HepG2 (cell line): ENCODE measurements at regions not wholly inside any gene's neighbourhood (a gene's known extent, or its start where the extent isn't known, plus 50 kb on each side); places are given as distances from the start of the nearest gene placed in this dataset.
A peak's percentile ranks its signal among the peaks of the same experiment; 100 is the strongest.

ENCODE experiments used
- ATAC-seq: fragments of 200-7000 bp; cut with Tn5 transposase; 3 replicates; pipeline ENCODE4 v1.9.1; 2020; ENCODE audit warnings: mild to moderate bottlenecking, moderate library complexity
- BruUV-seq: library from RNA; stranded (reverse); fragments of 400-500 nt; replicated peaks from 2 replicates; lab custom pipeline; 2021; lab: Mats Ljungman, UMichigan
- CTCF ChIA-PET: fragments of 300-600 bp; formaldehyde crosslinking; extraction: SDS; loops from one replicate; lab custom pipeline; 2021; ENCODE audit warnings: low total read pairs, inconsistent platforms, low intra/inter-chr PET ratio; lab: Yijun Ruan, JAX
- POLR2A ChIA-PET: fragments of 350-600 bp; sonication (Branson Sonifier 250); formaldehyde crosslinking; loops from one replicate; lab custom pipeline; 2020; ENCODE audit warnings: antibody characterized with exemption, inconsistent platforms; lab: Yijun Ruan, JAX
- DNase-seq: peaks from one replicate; pipeline ENCODE4 v3.0.0-alpha.2; 2015; ENCODE audit warnings: low spot score
- FAIRE-seq: peaks from 3 replicates; lab custom pipeline; 2011; peaks lifted over from hg19 to GRCh38; lab: Jason Lieb, UNC
- H2AFZ ChIP-seq: one replicate; pipeline ENCODE4 v1.6.1; 2011; ENCODE audit warnings: low read length, inconsistent platforms
- H3K27ac ChIP-seq: fragments of 300-600 bp; 3 replicates; pipeline ENCODE4 v1.8.0; 2011; ENCODE audit warnings: mixed run types, mild to moderate bottlenecking, mixed read lengths, low read length, inconsistent platforms; ENCODE audit not compliant: insufficient read depth; ENCODE audit errors: extremely low read length
- H3K27me3 ChIP-seq, 2 experiments: fragments of 200-600 bp in 1 of 2; 2 replicates in 1 of 2; 3 replicates in 1 of 2; pipeline versions ENCODE4 v1.6.0 to v1.8.0; 2011; ENCODE audit warnings: low read length in 2 of 2, mild to moderate bottlenecking in 2 of 2, moderate library complexity in 2 of 2, inconsistent platforms in 1 of 2; ENCODE audit not compliant: insufficient read depth in 2 of 2, control insufficient read depth in 1 of 2
- H3K36me3 ChIP-seq, 2 experiments: fragments of 200-600 bp in 1 of 2; replicated peaks in 1 of 2; 2 replicates in 1 of 2; 3 replicates in 1 of 2; pipeline versions ENCODE4 v1.5.1 to v1.8.0; 2011; ENCODE audit warnings: low read length in 2 of 2, inconsistent platforms in 1 of 2; ENCODE audit not compliant: insufficient read depth in 2 of 2, control insufficient read depth in 1 of 2
- H3K4me1 ChIP-seq: 2 replicates; pipeline ENCODE4 v1.5.1; 2012; ENCODE audit warnings: low read length, inconsistent platforms; ENCODE audit not compliant: insufficient read depth
- H3K4me2 ChIP-seq: 2 replicates; pipeline ENCODE4 v1.6.0; 2011; ENCODE audit warnings: low read depth, low read length, inconsistent platforms
- H3K4me3 ChIP-seq, 3 experiments: fragments of 200-600 bp in 1 of 3; sonication (generic), shearing (Covaris generic) in 1 of 3; replicated peaks in 1 of 3; 2 replicates each; pipeline ENCODE4 v1.5.1; 2011 to 2016; ENCODE audit warnings: low read length in 3 of 3, inconsistent platforms in 2 of 3, low read depth in 2 of 3, mild to moderate bottlenecking in 2 of 3, control low read depth in 1 of 3, mixed read lengths in 1 of 3; ENCODE audit not compliant: insufficient read depth in 1 of 3
- H3K79me2 ChIP-seq: one replicate; pipeline ENCODE4 v1.6.1; 2011; ENCODE audit warnings: low read length, inconsistent platforms; ENCODE audit not compliant: insufficient read depth
- H3K9ac ChIP-seq: 2 replicates; pipeline ENCODE4 v1.6.0; 2011; ENCODE audit warnings: mild to moderate bottlenecking, low read depth, low read length, inconsistent platforms; ENCODE audit not compliant: insufficient read depth
- H3K9me3 ChIP-seq: 2 replicates; pipeline ENCODE4 v1.5.1; 2012; ENCODE audit warnings: mild to moderate bottlenecking, low read length
- H4K20me1 ChIP-seq: 2 replicates; pipeline ENCODE4 v1.6.0; 2011; ENCODE audit warnings: inconsistent platforms, mild to moderate bottlenecking, low read length, moderate library complexity; ENCODE audit not compliant: insufficient read depth
- AHR ChIP-seq: IDR thresholded peaks from 2 replicates; pipeline ENCODE4 v1.6.1; 2018; ENCODE audit warnings: missing genetic modification reagents, missing compliant biosample characterization
- CEBPB ChIP-seq: IDR thresholded peaks from 2 replicates; pipeline ENCODE4 v1.6.1; 2011; ENCODE audit warnings: low read depth, low read length, improper control_type of control experiment, borderline replicate concordance
- CENPT ChIP-seq: sonication (generic); formaldehyde crosslinking; IDR thresholded peaks from 2 replicates; pipeline ENCODE4 v1.8.0; 2022; ENCODE audit warnings: low read depth, mild to moderate bottlenecking, moderate library complexity, missing genetic modification reagents
- FOSL2 ChIP-seq: sonication (generic); formaldehyde crosslinking; IDR thresholded peaks from 2 replicates; pipeline ENCODE4 v1.4.0; 2020; ENCODE audit warnings: missing genetic modification reagents
- HCFC1 ChIP-seq: fragments of 150-350 bp; IDR thresholded peaks from 2 replicates; pipeline ENCODE4 v1.6.1; 2014; ENCODE audit warnings: low read depth, low read length
- HMGA1 ChIP-seq: sonication (generic); formaldehyde crosslinking; conservative IDR thresholded peaks from 2 replicates; pipeline ENCODE4 v1.4.0; 2020; ENCODE audit warnings: missing genetic modification reagents
- MIXL1 ChIP-seq: IDR thresholded peaks from 2 replicates; pipeline ENCODE4 v1.6.1; 2016
- NCOA2 ChIP-seq: sonication (generic); formaldehyde crosslinking; IDR thresholded peaks from 2 replicates; pipeline ENCODE4 v1.8.0; 2022; ENCODE audit warnings: inconsistent platforms
- NFIB ChIP-seq: sonication (generic); formaldehyde crosslinking; IDR thresholded peaks from 2 replicates; pipeline ENCODE4 v1.9.0; 2021; ENCODE audit warnings: missing genetic modification reagents, mild to moderate bottlenecking, borderline replicate concordance
- PTBP1 ChIP-seq: fragments of 200-400 bp; formaldehyde crosslinking; IDR thresholded peaks from 2 replicates; pipeline ENCODE4 v1.6.1; 2018; ENCODE audit warnings: low read length, low read depth; ENCODE audit not compliant: poor library complexity, severe bottlenecking
- SAP130 ChIP-seq: IDR thresholded peaks from 2 replicates; pipeline ENCODE4 v1.6.1; 2016; ENCODE audit warnings: low read depth
- SIN3A ChIP-seq: IDR thresholded peaks from 2 replicates; pipeline ENCODE4 v1.6.1; 2011; ENCODE audit warnings: low read depth, mild to moderate bottlenecking, control low read depth, low read length, borderline replicate concordance
- SMAD9 ChIP-seq: sonication (generic); formaldehyde crosslinking; IDR thresholded peaks from 2 replicates; pipeline ENCODE4 v1.5.1; 2020; ENCODE audit warnings: mild to moderate bottlenecking, missing genetic modification reagents
- SMYD3 ChIP-seq: sonication (generic); formaldehyde crosslinking; IDR thresholded peaks from 2 replicates; pipeline ENCODE4 v1.8.1; 2023; ENCODE audit warnings: mild to moderate bottlenecking, missing genetic modification reagents
- SOX5 ChIP-seq: IDR thresholded peaks from 2 replicates; pipeline ENCODE4 v1.6.1; 2016; ENCODE audit warnings: borderline replicate concordance
- ZKSCAN1 ChIP-seq: fragments of 150-350 bp; IDR thresholded peaks from 2 replicates; pipeline ENCODE4 v1.6.1; 2014; ENCODE audit warnings: low read length
- ZNF12 ChIP-seq: sonication (generic); formaldehyde crosslinking; IDR thresholded peaks from 2 replicates; pipeline ENCODE4 v1.5.0; 2020; ENCODE audit warnings: missing genetic modification reagents
- ZNF343 ChIP-seq: sonication (generic); formaldehyde crosslinking; IDR thresholded peaks from 2 replicates; pipeline ENCODE4 v1.4.0; 2020; ENCODE audit warnings: mild to moderate bottlenecking, missing genetic modification reagents
- ZNF883 ChIP-seq: sonication (generic); formaldehyde crosslinking; IDR thresholded peaks from 2 replicates; pipeline ENCODE4 v1.5.1; 2020; ENCODE audit warnings: mild to moderate bottlenecking, missing genetic modification reagents; ENCODE audit errors: not compliant biosample characterization
- WGBS: methylation state at CpG from one replicate; pipeline ENCODE4 v1.1.6; 2017; ENCODE audit warnings: low lambda C conversion rate; 5-methylcytosine and 5-hydroxymethylcytosine counted together
- in situ Hi-C: cut with HindIII; loops from 2 replicates; pipeline ENCODE4 v1.10.0; 2017; ENCODE audit warnings: low pct_unique_long_range_greater_than_20kb; ENCODE audit not compliant: extremely low pct_ligation_motif_present
- intact Hi-C: fragments of 100-400 bp; cut with micrococcal nuclease; formaldehyde crosslinking; loops from one replicate; pipeline ENCODE4 v1.10.0; 2022; ENCODE audit not compliant: unreplicated experiment
- TF ChIP-seq, protein P1 (sequence below): sonication (generic); formaldehyde crosslinking; conservative IDR thresholded peaks from 2 replicates; pipeline ENCODE4 v1.4.0; 2020; ENCODE audit warnings: mild to moderate bottlenecking, missing genetic modification reagents, moderate library complexity
- TF ChIP-seq, protein P2 (sequence below): sonication (generic); formaldehyde crosslinking; IDR thresholded peaks from 2 replicates; pipeline ENCODE4 v1.5.0; 2020; ENCODE audit warnings: missing genetic modification reagents

DNA sequence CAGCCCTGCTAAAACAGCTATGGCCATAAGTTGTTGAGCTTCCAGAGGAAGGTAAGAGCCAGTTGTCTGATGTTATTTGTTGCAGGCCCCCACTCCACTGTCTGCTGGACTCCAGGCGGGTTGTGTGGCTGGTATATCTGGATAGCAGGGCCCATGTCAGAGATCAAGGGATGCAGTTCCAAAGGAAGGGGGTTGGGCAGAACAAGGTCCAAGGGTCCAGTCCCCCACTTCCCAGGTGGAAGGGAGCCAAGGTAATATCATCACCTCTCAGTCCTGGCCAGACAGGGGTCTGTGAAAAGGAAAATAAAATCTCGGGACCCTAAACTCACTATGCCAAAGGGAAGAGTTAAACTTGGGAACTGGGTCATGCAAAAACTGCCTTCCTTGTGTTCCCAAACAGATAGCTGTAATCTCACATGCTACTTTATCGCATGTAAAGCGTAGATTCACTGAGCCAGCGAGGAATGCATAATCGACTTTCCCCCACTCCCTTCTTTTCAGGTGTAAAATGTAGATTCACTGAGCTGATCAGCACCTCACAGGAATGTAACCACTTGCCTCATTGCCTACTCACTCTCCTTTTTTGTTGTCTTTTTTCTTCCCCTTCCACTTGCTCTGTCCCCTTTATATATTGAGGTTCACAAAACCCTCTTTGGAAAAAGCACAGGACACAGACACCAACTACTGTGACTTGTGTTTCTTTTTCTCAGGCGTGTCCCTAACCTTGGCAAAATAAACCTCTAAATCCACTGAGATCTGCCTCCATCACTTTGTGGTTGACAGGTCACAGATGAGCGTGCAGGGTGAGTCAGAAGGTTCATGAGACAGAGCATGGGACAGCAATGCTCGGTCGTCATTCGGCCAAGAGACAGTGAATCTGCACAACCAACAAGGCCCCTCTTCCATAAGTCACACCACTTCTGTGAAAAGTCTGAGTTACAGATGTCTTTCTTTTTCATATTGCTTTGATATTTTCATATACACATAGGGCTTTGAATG is 255.3 kb upstream of the SIX2 start:
- Histone ChIP-seq H3K9ac (no peak overlapping the region), H3K4me1 (peaks cover 68% of the 10 kb centered on the region), H3K4me3 (no peak overlapping the region), H4K20me1 (no peaks in the 10 kb centered on the region), H3K27me3 (peaks cover 14 to 58% of the 10 kb centered on the region in 2 experiments; a peak in 4 of 5 replicates), H3K79me2 (no peaks in the 10 kb centered on the region), H3K36me3 (no peaks in the 10 kb centered on the region), H3K27ac (no peak overlapping the region), H3K9me3 (no peaks in the 10 kb centered on the region), H2AFZ (no peak overlapping the region), H3K4me2 (peak overlapping the region; percentile 9; the same call in 1 of the 2 replicates)
- DNase-seq (no peak), ATAC-seq (peak; percentile 28; the same call in 2 of the 3 replicates), FAIRE-seq (no peak)
- 39% methylated on average over 11 of the region's 11 CpGs for WGBS
- in situ Hi-C loops (no loop called here), intact Hi-C loops (no loop called here)
- ChIA-PET POLR2A (interaction anchor here (1.1 kb wide), 1 partner anchor 9 kb away, joined by 4 read pairs; no protein-coding TSS in a partner anchor), CTCF (no interaction called here)
- BruUV-seq, result no TSS peak
- TF ChIP-seq, protein P1, sequence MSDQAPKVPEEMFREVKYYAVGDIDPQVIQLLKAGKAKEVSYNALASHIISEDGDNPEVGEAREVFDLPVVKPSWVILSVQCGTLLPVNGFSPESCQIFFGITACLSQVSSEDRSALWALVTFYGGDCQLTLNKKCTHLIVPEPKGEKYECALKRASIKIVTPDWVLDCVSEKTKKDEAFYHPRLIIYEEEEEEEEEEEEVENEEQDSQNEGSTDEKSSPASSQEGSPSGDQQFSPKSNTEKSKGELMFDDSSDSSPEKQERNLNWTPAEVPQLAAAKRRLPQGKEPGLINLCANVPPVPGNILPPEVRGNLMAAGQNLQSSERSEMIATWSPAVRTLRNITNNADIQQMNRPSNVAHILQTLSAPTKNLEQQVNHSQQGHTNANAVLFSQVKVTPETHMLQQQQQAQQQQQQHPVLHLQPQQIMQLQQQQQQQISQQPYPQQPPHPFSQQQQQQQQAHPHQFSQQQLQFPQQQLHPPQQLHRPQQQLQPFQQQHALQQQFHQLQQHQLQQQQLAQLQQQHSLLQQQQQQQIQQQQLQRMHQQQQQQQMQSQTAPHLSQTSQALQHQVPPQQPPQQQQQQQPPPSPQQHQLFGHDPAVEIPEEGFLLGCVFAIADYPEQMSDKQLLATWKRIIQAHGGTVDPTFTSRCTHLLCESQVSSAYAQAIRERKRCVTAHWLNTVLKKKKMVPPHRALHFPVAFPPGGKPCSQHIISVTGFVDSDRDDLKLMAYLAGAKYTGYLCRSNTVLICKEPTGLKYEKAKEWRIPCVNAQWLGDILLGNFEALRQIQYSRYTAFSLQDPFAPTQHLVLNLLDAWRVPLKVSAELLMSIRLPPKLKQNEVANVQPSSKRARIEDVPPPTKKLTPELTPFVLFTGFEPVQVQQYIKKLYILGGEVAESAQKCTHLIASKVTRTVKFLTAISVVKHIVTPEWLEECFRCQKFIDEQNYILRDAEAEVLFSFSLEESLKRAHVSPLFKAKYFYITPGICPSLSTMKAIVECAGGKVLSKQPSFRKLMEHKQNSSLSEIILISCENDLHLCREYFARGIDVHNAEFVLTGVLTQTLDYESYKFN, result 0 out of 2 replicates have a peak, but pooled peaks have one; percentile 20
- no peak for TF ChIP-seq NFIB
- TF ChIP-seq AHR (CRISPR knock-in tag), result no peak
- no peak for TF ChIP-seq SAP130 (CRISPR knock-in tag)
- TF ChIP-seq NCOA2 (CRISPR knock-in tag), result no peak
- no peak for TF ChIP-seq PTBP1
- TF ChIP-seq SIN3A, result no peak
- no peak for TF ChIP-seq ZNF883 (CRISPR knock-in tag)
- no peak for TF ChIP-seq CEBPB
- TF ChIP-seq, protein P2, sequence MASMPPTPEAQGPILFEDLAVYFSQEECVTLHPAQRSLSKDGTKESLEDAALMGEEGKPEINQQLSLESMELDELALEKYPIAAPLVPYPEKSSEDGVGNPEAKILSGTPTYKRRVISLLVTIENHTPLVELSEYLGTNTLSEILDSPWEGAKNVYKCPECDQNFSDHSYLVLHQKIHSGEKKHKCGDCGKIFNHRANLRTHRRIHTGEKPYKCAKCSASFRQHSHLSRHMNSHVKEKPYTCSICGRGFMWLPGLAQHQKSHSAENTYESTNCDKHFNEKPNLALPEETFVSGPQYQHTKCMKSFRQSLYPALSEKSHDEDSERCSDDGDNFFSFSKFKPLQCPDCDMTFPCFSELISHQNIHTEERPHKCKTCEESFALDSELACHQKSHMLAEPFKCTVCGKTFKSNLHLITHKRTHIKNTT (CRISPR knock-in tag), result no peak
- 0 out of 2 replicates have a peak, but pooled peaks have one; percentile 56 for TF ChIP-seq FOSL2
- no peak for TF ChIP-seq ZNF343 (CRISPR knock-in tag)
- no peak for TF ChIP-seq CENPT (CRISPR knock-in tag)
- TF ChIP-seq MIXL1, result no peak
- TF ChIP-seq HCFC1, result no peak
- 0 out of 2 replicates have a peak, but pooled peaks have one; percentile 12 for TF ChIP-seq ZNF12 (CRISPR knock-in tag)
- TF ChIP-seq SMAD9 (CRISPR knock-in tag), result no peak
- TF ChIP-seq ZKSCAN1, result no peak
- TF ChIP-seq SOX5 (CRISPR knock-in tag), result no peak
- no peak for TF ChIP-seq HMGA1
- TF ChIP-seq SMYD3 (CRISPR knock-in tag), result no peak
